Vagina (tissue), 2 donors: ENCODE measurements at regions not wholly inside any gene's neighbourhood (a gene's known extent, or its start where the extent isn't known, plus 50 kb on each side); places are given as distances from the start of the nearest gene placed in this dataset.

Experiments used
- CTCF ChIP-seq, 3 experiments: fragments of 450-650 bp in 2 of 3; fragments of 200-600 bp in 1 of 3; sonication (generic) in 1 of 3; IDR thresholded peaks; one replicate each; pipeline ENCODE4 v1.5.1; 2017 to 2019; ENCODE audit warnings: antibody characterized with exemption in 3 of 3, mild to moderate bottlenecking in 2 of 3, moderate library complexity in 2 of 3
- POLR2A ChIP-seq, 2 donors: fragments of 450-650 bp; IDR thresholded peaks; one replicate each; pipeline ENCODE4 v1.6.1; 2017; ENCODE audit warnings: antibody characterized with exemption in 2 of 2, mild to moderate bottlenecking in 2 of 2, moderate library complexity in 2 of 2
- POLR2AphosphoS5 ChIP-seq, 2 donors: sonication (generic); formaldehyde crosslinking; IDR thresholded peaks; one replicate each; pipeline ENCODE4 v1.9.0; 2017; ENCODE audit warnings: antibody characterized with exemption in 2 of 2, mild to moderate bottlenecking in 2 of 2, low read depth in 1 of 2; ENCODE audit not compliant: insufficient read depth in 1 of 2

GRCh38 chr3:95522449-95522848 lies 1291.9 kb upstream of the EPHA6 start:
- TF ChIP-seq POLR2AphosphoS5 (IDR thresholded peaks at IDR 0.05; ENCODE audit: insufficient read depth in 1 of 2, low read depth in 1 of 2) (no peak), CTCF (IDR thresholded peaks at IDR 0.05) (no peak), POLR2A (IDR thresholded peaks at IDR 0.05) (no peak)
